OCI-LY3 (cell line): ENCODE measurements at regions not wholly inside any gene's neighbourhood (a gene's known extent, or its start where the extent isn't known, plus 50 kb on each side); places are given as distances from the start of the nearest gene placed in this dataset.

Source experiments
- H2AFZ ChIP-seq: fragments of 200-600, 300-600 bp; shearing (Covaris generic); 2 replicates; pipeline ENCODE4 v1.6.0; 2014; ENCODE audit warnings: antibody characterized with exemption, low read depth, low read length
- H3K27ac ChIP-seq: fragments of 200-600, 300-600 bp; sonication (generic); 2 replicates; pipeline ENCODE4 v1.5.1; 2014; ENCODE audit warnings: mild to moderate bottlenecking, low read length, moderate library complexity, mixed read lengths
- H3K27me3 ChIP-seq: fragments of 200-600, 300-600 bp; sonication (generic); 2 replicates; pipeline ENCODE4 v1.6.1; 2014; ENCODE audit warnings: low read depth, low read length, mixed read lengths
- H3K36me3 ChIP-seq: fragments of 200-600, 300-600 bp; sonication (generic); replicated peaks from 2 replicates; pipeline ENCODE3; 2014; ENCODE audit warnings: low read depth, low read length, mixed read lengths
- H3K4me1 ChIP-seq: fragments of 300-600, 200-600 bp; sonication (generic); 2 replicates; pipeline ENCODE4 v1.6.1; 2014; ENCODE audit warnings: low read length, mixed read lengths
- H3K4me2 ChIP-seq: fragments of 200-600, 300-600 bp; sonication (generic); 2 replicates; pipeline ENCODE4 v1.6.1; 2014; ENCODE audit warnings: low read length, mixed read lengths
- H3K4me3 ChIP-seq: fragments of 300-600, 200-600 bp; sonication (generic); 2 replicates; pipeline ENCODE4 v1.5.1; 2014; ENCODE audit warnings: antibody characterized with exemption, mild to moderate bottlenecking, low read length, moderate library complexity
- H3K79me2 ChIP-seq: fragments of 300-600, 200-600 bp; shearing (Covaris generic); 2 replicates; pipeline ENCODE4 v1.6.1; 2014; ENCODE audit warnings: mild to moderate bottlenecking, low read length, mixed read lengths
- H3K9ac ChIP-seq: fragments of 300-600, 200-600 bp; shearing (Covaris generic); 2 replicates; pipeline ENCODE4 v1.6.0; 2014; ENCODE audit warnings: mild to moderate bottlenecking, low read length, moderate library complexity
- H3K9me3 ChIP-seq: fragments of 200-600, 300-600 bp; shearing (Covaris generic); 2 replicates; pipeline ENCODE4 v1.6.1; 2014; ENCODE audit warnings: low read length, mixed read lengths; ENCODE audit not compliant: insufficient read depth
- H4K20me1 ChIP-seq: fragments of 200-600, 300-600 bp; sonication (generic); 2 replicates; pipeline ENCODE4 v1.6.1; 2016; ENCODE audit warnings: low read length, mixed read lengths; ENCODE audit not compliant: insufficient read depth
- EZH2phosphoT487 ChIP-seq: fragments of 200-600 bp; shearing (Covaris generic); IDR thresholded peaks from 2 replicates; pipeline ENCODE4 v1.6.1; 2018; ENCODE audit warnings: antibody characterized with exemption, mixed run types, low read depth
- TF ChIP-seq, protein P1 (sequence below): fragments of 200-600, 300-600 bp; sonication (generic); IDR thresholded peaks from 2 replicates; pipeline ENCODE4 v1.5.1; 2014; ENCODE audit warnings: antibody characterized with exemption, low read length, low read depth

DNA sequence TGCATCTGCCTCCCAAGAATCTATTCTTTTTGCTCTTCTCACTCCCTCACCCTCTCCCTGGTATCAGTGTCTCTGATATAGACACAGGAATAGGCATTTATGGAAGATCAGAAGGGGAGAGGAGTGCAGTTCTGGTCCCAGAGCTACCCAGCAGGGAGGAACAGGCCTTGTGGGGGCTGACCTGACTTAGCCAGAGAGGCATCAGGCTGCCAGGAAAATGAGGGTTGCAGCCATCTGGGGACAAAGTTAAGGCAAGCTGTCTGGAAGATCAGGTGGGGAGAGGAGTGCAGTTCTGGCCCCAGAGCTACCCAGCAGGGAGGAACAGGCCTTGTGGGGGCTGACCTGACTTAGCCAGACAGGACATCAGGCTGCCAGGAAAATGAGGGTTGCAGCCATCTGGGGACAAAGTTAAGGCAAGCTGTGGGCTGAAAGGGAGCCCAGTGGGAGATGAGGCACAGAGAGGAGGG, 69.9 kb upstream of the HK2 start:
- no peak overlapping the region for H2AFZ ChIP-seq
- H4K20me1 ChIP-seq, result no peaks in the 10 kb centered on the region
- H3K27ac ChIP-seq, result no peak overlapping the region
- H3K4me1 ChIP-seq, result no peaks in the 10 kb centered on the region
- 0 out of 2 replicates have a peak, but pooled peaks cover 2% of the 10 kb centered on the region for H3K27me3 ChIP-seq
- no peaks in the 10 kb centered on the region for H3K79me2 ChIP-seq
- H3K4me3 ChIP-seq, result no peak overlapping the region
- no peaks in the 10 kb centered on the region for H3K36me3 ChIP-seq
- no peak overlapping the region for H3K4me2 ChIP-seq
- TF ChIP-seq, protein P1, sequence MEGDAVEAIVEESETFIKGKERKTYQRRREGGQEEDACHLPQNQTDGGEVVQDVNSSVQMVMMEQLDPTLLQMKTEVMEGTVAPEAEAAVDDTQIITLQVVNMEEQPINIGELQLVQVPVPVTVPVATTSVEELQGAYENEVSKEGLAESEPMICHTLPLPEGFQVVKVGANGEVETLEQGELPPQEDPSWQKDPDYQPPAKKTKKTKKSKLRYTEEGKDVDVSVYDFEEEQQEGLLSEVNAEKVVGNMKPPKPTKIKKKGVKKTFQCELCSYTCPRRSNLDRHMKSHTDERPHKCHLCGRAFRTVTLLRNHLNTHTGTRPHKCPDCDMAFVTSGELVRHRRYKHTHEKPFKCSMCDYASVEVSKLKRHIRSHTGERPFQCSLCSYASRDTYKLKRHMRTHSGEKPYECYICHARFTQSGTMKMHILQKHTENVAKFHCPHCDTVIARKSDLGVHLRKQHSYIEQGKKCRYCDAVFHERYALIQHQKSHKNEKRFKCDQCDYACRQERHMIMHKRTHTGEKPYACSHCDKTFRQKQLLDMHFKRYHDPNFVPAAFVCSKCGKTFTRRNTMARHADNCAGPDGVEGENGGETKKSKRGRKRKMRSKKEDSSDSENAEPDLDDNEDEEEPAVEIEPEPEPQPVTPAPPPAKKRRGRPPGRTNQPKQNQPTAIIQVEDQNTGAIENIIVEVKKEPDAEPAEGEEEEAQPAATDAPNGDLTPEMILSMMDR, result no peak
- TF ChIP-seq EZH2phosphoT487, result no peak
- H3K9me3 ChIP-seq, result no peaks in the 10 kb centered on the region
- no peak overlapping the region for H3K9ac ChIP-seq

DNA sequence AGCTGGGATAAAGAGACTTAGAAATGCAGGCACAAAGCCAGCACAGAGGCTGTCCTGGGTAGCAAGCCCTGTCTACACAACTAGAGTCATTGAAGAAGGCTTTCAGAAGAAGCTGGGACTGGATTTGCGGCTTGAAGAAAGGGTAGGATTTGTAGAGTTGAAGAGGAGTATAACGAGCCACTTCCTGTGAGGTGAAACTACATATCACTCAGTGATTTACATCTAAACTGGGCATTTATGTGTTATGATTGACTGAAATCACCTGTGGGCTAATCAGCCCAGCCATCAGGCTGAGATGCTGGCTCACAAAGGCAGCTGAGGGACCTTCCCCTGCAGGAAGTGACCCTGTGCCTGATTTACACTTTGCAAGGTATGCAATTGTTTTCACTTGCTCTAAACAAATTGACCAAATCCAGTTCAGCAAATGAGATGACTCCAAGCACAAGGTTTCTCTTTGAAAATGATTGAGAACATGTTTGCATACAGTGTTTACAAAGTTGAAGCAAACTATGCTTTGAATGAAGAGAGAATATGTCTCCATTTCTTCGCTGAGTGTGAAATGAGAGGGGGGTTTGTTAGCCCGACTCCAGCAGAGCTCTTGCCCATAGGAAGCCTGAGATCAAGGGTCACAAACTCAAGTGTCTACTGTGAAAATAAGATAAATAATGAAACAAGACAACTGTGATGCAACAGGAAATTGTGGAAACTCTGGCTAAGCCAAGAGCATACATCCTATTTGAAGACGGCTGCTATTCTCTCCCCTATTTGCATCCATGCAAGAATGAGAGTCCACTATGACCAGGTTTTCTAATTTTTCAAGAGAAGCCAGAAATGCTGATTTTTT, 69.3 kb upstream of the HK2 start:
- Histone ChIP-seq H3K36me3 (no peaks in the 10 kb centered on the region), H3K4me1 (no peaks in the 10 kb centered on the region), H3K27ac (no peak overlapping the region), H4K20me1 (no peaks in the 10 kb centered on the region), H3K4me2 (no peak overlapping the region), H3K9me3 (no peaks in the 10 kb centered on the region), H3K27me3 (0 out of 2 replicates have a peak, but pooled peaks cover 2% of the 10 kb centered on the region), H2AFZ (no peak overlapping the region), H3K9ac (no peak overlapping the region), H3K4me3 (no peak overlapping the region), H3K79me2 (no peaks in the 10 kb centered on the region)
- TF ChIP-seq, protein P1, result no peak
- TF ChIP-seq EZH2phosphoT487, result no peak

DNA sequence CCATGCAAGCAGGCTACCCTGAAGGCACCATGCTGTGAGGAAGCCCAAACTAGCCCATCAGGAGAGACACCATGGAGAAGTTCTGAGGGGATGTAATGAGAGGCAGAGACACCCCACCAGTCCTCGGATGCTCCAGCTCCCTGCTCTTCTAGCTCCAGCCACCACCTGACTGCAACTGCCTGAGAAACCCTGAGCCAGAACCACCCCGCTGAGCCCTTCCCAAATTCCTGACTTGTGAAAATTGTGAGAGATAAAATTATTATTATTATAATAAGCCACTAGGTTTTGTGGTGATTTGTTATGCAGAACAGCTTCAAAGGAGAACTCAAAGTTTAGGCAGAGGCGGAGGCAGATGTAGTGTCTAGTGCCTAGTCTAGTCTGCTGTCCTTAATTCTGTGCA, 67.1 kb upstream of the HK2 start:
- no peak for TF ChIP-seq EZH2phosphoT487
- TF ChIP-seq, protein P1, result no peak

DNA sequence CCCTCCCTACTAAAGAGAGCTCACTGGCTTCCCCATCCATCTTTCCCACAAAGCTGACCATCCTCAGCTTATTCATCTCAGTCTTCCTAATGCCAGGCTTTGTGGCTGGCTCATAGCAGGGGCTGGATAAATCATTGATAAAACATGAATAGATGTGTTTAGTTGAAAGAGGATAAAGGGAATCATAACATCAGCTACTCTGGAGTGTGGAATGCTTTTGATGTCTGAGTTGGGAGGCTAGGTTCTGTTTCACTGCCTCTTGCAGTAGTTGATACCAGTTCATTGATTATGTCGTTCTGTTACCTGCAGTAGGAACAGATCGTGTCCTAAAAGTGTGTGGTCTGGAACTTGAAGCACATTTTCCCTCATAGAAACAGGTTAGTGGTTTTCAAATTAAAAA, 66.3 kb upstream of the HK2 start:
- Histone ChIP-seq H3K27ac (no peak overlapping the region), H3K4me1 (no peaks in the 10 kb centered on the region)
- TF ChIP-seq, protein P1, result no peak

More for the DNA sequence above, 67.1 kb upstream of the HK2 start:
- Histone ChIP-seq H3K27me3 (0 out of 2 replicates have a peak, but pooled peaks cover 2% of the 10 kb centered on the region), H3K36me3 (no peaks in the 10 kb centered on the region), H3K9me3 (no peaks in the 10 kb centered on the region), H3K4me2 (no peak overlapping the region), H3K79me2 (no peaks in the 10 kb centered on the region), H3K4me1 (no peaks in the 10 kb centered on the region), H3K9ac (no peak overlapping the region), H3K27ac (no peak overlapping the region), H3K4me3 (no peak overlapping the region), H2AFZ (no peak overlapping the region), H4K20me1 (no peaks in the 10 kb centered on the region)

More for the DNA sequence above, 66.3 kb upstream of the HK2 start:
- Histone ChIP-seq H3K9ac (no peak overlapping the region), H3K9me3 (no peaks in the 10 kb centered on the region), H3K4me3 (no peak overlapping the region), H3K36me3 (no peaks in the 10 kb centered on the region), H3K79me2 (no peaks in the 10 kb centered on the region), H2AFZ (no peak overlapping the region), H3K27me3 (0 out of 2 replicates have a peak, but pooled peaks cover 2% of the 10 kb centered on the region), H3K4me2 (no peak overlapping the region), H4K20me1 (no peaks in the 10 kb centered on the region)
